Thyroid gland (tissue), 4 donors: ENCODE measurements at regions not wholly inside any gene's neighbourhood (a gene's known extent, or its start where the extent isn't known, plus 50 kb on each side); places are given as distances from the start of the nearest gene placed in this dataset.

Experiments used
- POLR2A ChIP-seq, 2 donors: fragments of 450-650 bp; IDR thresholded peaks; one replicate each; pipeline ENCODE4 v1.6.1; 2017; ENCODE audit warnings: antibody characterized with exemption in 2 of 2, mild to moderate bottlenecking in 2 of 2, moderate library complexity in 1 of 2
- TF ChIP-seq, protein P1 (sequence below), 6 experiments: fragments of 200-600 bp in 3 of 6; fragments of 450-650 bp in 3 of 6; sonication (generic) in 3 of 6; IDR thresholded peaks; one replicate each; pipeline ENCODE4 v1.5.1; 2016 to 2019; ENCODE audit warnings: antibody characterized with exemption in 6 of 6, mild to moderate bottlenecking in 2 of 6, inconsistent platforms in 1 of 6, moderate library complexity in 1 of 6

DNA sequence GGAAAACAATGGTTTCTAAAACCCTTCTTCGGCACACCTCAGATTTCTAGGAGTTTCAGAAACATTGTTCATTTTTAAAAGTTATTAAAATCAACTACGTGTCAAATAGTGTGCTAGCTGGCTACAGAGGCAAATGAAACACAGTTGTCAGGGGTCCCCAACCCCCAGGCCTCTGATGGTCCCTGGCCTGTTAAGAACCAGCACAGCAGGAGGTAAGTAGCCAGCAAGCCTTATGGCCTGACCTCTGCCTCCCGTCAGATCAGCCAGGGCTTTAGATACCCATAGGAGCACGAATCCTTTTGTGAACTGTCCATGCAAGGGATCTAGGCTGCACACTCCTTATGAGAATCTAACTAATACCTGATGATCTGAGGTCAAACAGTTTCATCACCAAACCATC is 648.2 kb downstream of the FAM181B start:
- TF ChIP-seq, protein P1, sequence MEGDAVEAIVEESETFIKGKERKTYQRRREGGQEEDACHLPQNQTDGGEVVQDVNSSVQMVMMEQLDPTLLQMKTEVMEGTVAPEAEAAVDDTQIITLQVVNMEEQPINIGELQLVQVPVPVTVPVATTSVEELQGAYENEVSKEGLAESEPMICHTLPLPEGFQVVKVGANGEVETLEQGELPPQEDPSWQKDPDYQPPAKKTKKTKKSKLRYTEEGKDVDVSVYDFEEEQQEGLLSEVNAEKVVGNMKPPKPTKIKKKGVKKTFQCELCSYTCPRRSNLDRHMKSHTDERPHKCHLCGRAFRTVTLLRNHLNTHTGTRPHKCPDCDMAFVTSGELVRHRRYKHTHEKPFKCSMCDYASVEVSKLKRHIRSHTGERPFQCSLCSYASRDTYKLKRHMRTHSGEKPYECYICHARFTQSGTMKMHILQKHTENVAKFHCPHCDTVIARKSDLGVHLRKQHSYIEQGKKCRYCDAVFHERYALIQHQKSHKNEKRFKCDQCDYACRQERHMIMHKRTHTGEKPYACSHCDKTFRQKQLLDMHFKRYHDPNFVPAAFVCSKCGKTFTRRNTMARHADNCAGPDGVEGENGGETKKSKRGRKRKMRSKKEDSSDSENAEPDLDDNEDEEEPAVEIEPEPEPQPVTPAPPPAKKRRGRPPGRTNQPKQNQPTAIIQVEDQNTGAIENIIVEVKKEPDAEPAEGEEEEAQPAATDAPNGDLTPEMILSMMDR (IDR thresholded peaks at IDR 0.05): no peak
- TF ChIP-seq POLR2A (IDR thresholded peaks at IDR 0.05): no peak
